HG02588 (cell line): ENCODE measurements at regions not wholly inside any gene's neighbourhood (a gene's known extent, or its start where the extent isn't known, plus 50 kb on each side); places are given as distances from the start of the nearest gene placed in this dataset.
A peak's percentile ranks its signal among the peaks of the same experiment; 100 is the strongest.

Experiments
- ATAC-seq: cut with Tn5 transposase; IDR thresholded peaks from one replicate; pipeline ENCODE4 v1.9.1; 2021; ENCODE audit warnings: mild to moderate bottlenecking, moderate library complexity; ENCODE audit not compliant: unreplicated experiment

GRCh38 chr18:27649621-27650020 lies 464.5 kb upstream of the CHST9 start:
- ATAC-seq = no peak

GRCh38 chr18:27645929-27646328 lies 460.8 kb upstream of the CHST9 start:
- ATAC-seq = no peak

GRCh38 chr18:27636576-27637085 lies 451.5 kb upstream of the CHST9 start:
- ATAC-seq = no peak

GRCh38 chr18:27632706-27633105 lies 447.6 kb upstream of the CHST9 start:
- ATAC-seq = no peak

GRCh38 chr18:27627927-27628326 lies 442.8 kb upstream of the CHST9 start:
- ATAC-seq = no peak

GRCh38 chr18:27621236-27621890 lies 436.3 kb upstream of the CHST9 start:
- no peak for ATAC-seq

- no peak for ATAC-seq
Observed at GRCh38 chr18:27619906-27620305, 434.8 kb upstream of the CHST9 start.

- no peak for ATAC-seq
Observed at GRCh38 chr18:27619090-27619772, 434.1 kb upstream of the CHST9 start.

- no peak for ATAC-seq
Observed at GRCh38 chr18:27616324-27616723, 431.2 kb upstream of the CHST9 start.

GRCh38 chr18:27614951-27615844 lies 430.1 kb upstream of the CHST9 start:
- no peak for ATAC-seq

- no peak for ATAC-seq
Observed at GRCh38 chr18:27609221-27609620, 424.1 kb upstream of the CHST9 start.

GRCh38 chr18:27608742-27609141 lies 423.6 kb upstream of the CHST9 start:
- no peak for ATAC-seq

GRCh38 chr18:27608174-27608573 lies 423.1 kb upstream of the CHST9 start:
- ATAC-seq = no peak

- no peak for ATAC-seq
Observed at GRCh38 chr18:27606741-27607140, 421.6 kb upstream of the CHST9 start.

GRCh38 chr18:27605107-27605834 lies 420.2 kb upstream of the CHST9 start:
- peak; percentile 86 for ATAC-seq

GRCh38 chr18:27604583-27604982 lies 419.5 kb upstream of the CHST9 start:
- no peak for ATAC-seq

GRCh38 chr18:27602092-27602491 lies 417.0 kb upstream of the CHST9 start:
- ATAC-seq = no peak

- ATAC-seq = no peak
Observed at GRCh38 chr18:27600245-27600644, 415.1 kb upstream of the CHST9 start.

- ATAC-seq = peak; percentile 80
Observed at GRCh38 chr18:27599202-27599829, 414.2 kb upstream of the CHST9 start.

- no peak for ATAC-seq
Observed at GRCh38 chr18:27595113-27595838, 410.2 kb upstream of the CHST9 start.
